K562 (cell line): ENCODE measurements at regions not wholly inside any gene's neighbourhood (a gene's known extent, or its start where the extent isn't known, plus 50 kb on each side); places are given as distances from the start of the nearest gene placed in this dataset.

ENCODE experiments used
- ATAC-seq: fragments of 200-7000 bp; cut with Tn5 transposase; 3 replicates; pipeline ENCODE4 v1.9.1; 2020; ENCODE audit warnings: moderate library complexity
- BruUV-seq: library from RNA; stranded (reverse); fragments of 400-500 nt; replicated peaks from 2 replicates; lab custom pipeline; 2021; lab: Mats Ljungman, UMichigan
- CTCF ChIA-PET: fragments of 300-600 bp; formaldehyde crosslinking; extraction: SDS; loops from one replicate; lab custom pipeline; 2021; ENCODE audit warnings: low intra/inter-chr PET ratio; lab: Yijun Ruan, JAX
- POLR2A ChIA-PET: fragments of 300-600, 350-650 bp; sonication (Branson Sonifier 250); formaldehyde crosslinking; extraction: SDS; loops from one replicate; lab custom pipeline; 2021; ENCODE audit warnings: antibody characterized with exemption, inconsistent platforms; lab: Yijun Ruan, JAX
- DNase-seq, 4 experiments: peaks; one replicate each; pipeline versions ENCODE4 v3.0.0 to v3.0.0-alpha.2; 2011 to 2018; ENCODE audit warnings: low spot score in 3 of 4, mixed read lengths in 3 of 4; ENCODE audit errors: extremely low read depth in 1 of 4
- FAIRE-seq: peaks from 2 replicates; lab custom pipeline; 2011; peaks lifted over from hg19 to GRCh38; lab: Jason Lieb, UNC
- H2AFZ ChIP-seq: 2 replicates; pipeline ENCODE4 v1.6.0; 2011; ENCODE audit warnings: low read depth, low read length, control low read depth, inconsistent platforms
- H3K27ac ChIP-seq: fragments of 200-600 bp; 3 replicates; pipeline ENCODE4 v1.8.0; 2011; ENCODE audit warnings: low read depth, mild to moderate bottlenecking, control low read depth, inconsistent platforms, low read length, moderate library complexity, mixed read lengths; ENCODE audit errors: extremely low read depth
- H3K27me3 ChIP-seq, 2 experiments: fragments of 300-600 bp in 1 of 2; 2 replicates in 1 of 2; 3 replicates in 1 of 2; pipeline versions ENCODE4 v1.6.0 to v1.8.0; 2011; ENCODE audit warnings: inconsistent platforms in 2 of 2, low read length in 2 of 2, mild to moderate bottlenecking in 1 of 2, mixed read lengths in 1 of 2, moderate library complexity in 1 of 2; ENCODE audit not compliant: control insufficient read depth in 2 of 2, insufficient read depth in 2 of 2
- H3K36me3 ChIP-seq: fragments of 300-600 bp; 3 replicates; pipeline ENCODE4 v1.8.0; 2011; ENCODE audit warnings: mild to moderate bottlenecking, low read length, inconsistent platforms; ENCODE audit not compliant: control insufficient read depth, insufficient read depth
- H3K4me1 ChIP-seq, 2 experiments: fragments of 200-600 bp in 1 of 2; replicated peaks in 1 of 2; 2 replicates in 1 of 2; 3 replicates in 1 of 2; pipeline versions ENCODE4 v1.5.1 to v1.8.0; 2011; ENCODE audit warnings: inconsistent platforms in 2 of 2, low read length in 2 of 2, mild to moderate bottlenecking in 1 of 2, mixed read lengths in 1 of 2, moderate library complexity in 1 of 2; ENCODE audit not compliant: control insufficient read depth in 2 of 2, insufficient read depth in 2 of 2
- H3K4me2 ChIP-seq: 2 replicates; pipeline ENCODE4 v1.6.1; 2011; ENCODE audit warnings: low read length, control low read depth, inconsistent platforms, mixed read lengths; ENCODE audit not compliant: insufficient read depth
- H3K4me3 ChIP-seq: fragments of 200-600 bp; sonication (generic), shearing (Covaris generic); 2 replicates; pipeline ENCODE4 v1.5.1; 2016; ENCODE audit warnings: control low read depth, inconsistent platforms
- H3K79me2 ChIP-seq: fragments of 200-600 bp; 3 replicates; pipeline ENCODE4 v1.8.0; 2011; ENCODE audit warnings: low read length, inconsistent platforms; ENCODE audit not compliant: control insufficient read depth, insufficient read depth
- H3K9ac ChIP-seq, 2 experiments: 2 replicates each; pipeline versions ENCODE4 v1.6.0 to v1.6.1; 2011; ENCODE audit warnings: low read depth in 2 of 2, low read length in 2 of 2, control low read depth in 1 of 2, inconsistent platforms in 1 of 2, mild to moderate bottlenecking in 1 of 2, mixed read lengths in 1 of 2; ENCODE audit not compliant: insufficient read depth in 1 of 2
- H3K9me1 ChIP-seq: one replicate; pipeline ENCODE4 v1.6.0; 2011; ENCODE audit warnings: inconsistent platforms, mild to moderate bottlenecking, low read length, moderate library complexity; ENCODE audit not compliant: control insufficient read depth, insufficient read depth
- H3K9me3 ChIP-seq: replicated peaks from 2 replicates; pipeline ENCODE4 v1.5.1; 2011; ENCODE audit warnings: low read depth, low read length, inconsistent platforms; ENCODE audit not compliant: control insufficient read depth, insufficient read depth
- H4K20me1 ChIP-seq: replicated peaks from 2 replicates; pipeline ENCODE4 v1.6.1; 2011; ENCODE audit warnings: low read length, inconsistent platforms, mixed read lengths; ENCODE audit not compliant: control insufficient read depth, insufficient read depth
- RBM17 ChIP-seq: fragments of 200-400 bp; formaldehyde crosslinking; IDR thresholded peaks from 2 replicates; pipeline ENCODE4 v1.6.1; 2017; ENCODE audit warnings: low read depth, mild to moderate bottlenecking, low read length, borderline replicate concordance
- SPI1 ChIP-seq: IDR thresholded peaks from 2 replicates; pipeline ENCODE4 v1.6.1; 2011; ENCODE audit warnings: low read depth, low read length, control low read depth, borderline replicate concordance
- ZKSCAN1 ChIP-seq: fragments of 150-350 bp; IDR thresholded peaks from 2 replicates; pipeline ENCODE4 v1.6.1; 2016; ENCODE audit warnings: low read depth, low read length
- WGBS: fragments of 100-300 bp; shearing (Covaris generic); methylation state at CpG from one replicate; pipeline ENCODE4 v1.1.6; 2016; ENCODE audit warnings: low coverage, mixed read lengths; ENCODE audit not compliant: insufficient coverage; ENCODE audit errors: missing lambda C conversion rate; 5-methylcytosine and 5-hydroxymethylcytosine counted together
- in situ Hi-C: fragments of 300-500 bp; cut with MboI; formaldehyde crosslinking; loops from 4 replicates; pipeline ENCODE4 v1.15.0; 2018; ENCODE audit warnings: inconsistent platforms, mixed read lengths
- intact Hi-C: fragments of 100-400 bp; cut with micrococcal nuclease; formaldehyde crosslinking; loops from 2 replicates; pipeline ENCODE4 v1.14.2; 2022
- TF ChIP-seq, protein P1 (sequence below): fragments of 450-650 bp; IDR thresholded peaks from one replicate; pipeline ENCODE4 v1.6.1; 2018; ENCODE audit warnings: mild to moderate bottlenecking, moderate library complexity; ENCODE audit not compliant: partially characterized antibody

DNA sequence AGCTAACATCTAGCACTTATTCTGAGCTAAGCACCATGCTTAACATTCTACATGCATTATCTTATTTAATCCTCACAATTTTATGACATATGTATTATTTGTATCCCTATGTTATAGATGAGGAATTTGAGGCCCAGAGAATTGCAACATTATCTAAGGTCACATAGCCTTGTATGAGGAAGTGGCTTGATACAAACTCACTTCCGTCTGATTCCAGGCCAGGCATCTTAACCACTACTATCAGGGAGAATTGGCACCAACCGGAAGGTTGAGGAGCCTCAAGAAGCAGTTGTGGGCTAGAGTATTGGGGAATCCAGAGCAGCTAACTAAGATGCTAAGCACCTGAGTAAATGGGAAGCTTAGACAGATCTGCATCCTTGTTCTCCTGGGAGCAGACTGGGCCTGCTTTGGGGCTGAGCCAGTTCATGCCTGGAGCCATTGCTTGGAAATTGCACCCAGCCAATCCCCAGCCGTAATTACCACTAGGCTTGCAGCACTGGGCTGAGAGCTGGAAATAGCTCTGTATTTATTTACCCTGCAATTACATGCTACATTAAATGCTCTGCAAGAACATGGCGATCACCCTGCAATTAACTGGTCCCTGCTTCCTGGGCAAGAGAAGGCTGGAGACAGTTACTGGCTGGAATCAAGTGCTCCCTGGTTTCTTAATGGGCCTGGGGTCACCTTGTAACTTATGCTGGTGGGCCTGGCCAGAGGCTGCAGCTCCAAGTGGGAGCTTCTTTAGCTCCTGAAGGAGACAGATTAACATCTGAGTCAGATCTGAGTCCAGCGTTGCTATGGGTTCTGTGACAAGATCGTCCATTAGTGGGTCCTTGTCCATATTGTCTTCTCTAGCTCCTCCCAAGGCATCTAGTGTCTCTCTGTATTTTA lies 273.1 kb upstream of the CCL2 start:
- H3K79me2 ChIP-seq: no peaks in the 10 kb centered on the region
- no peak overlapping the region for H2AFZ ChIP-seq
- H3K9me3 ChIP-seq: no peaks in the 10 kb centered on the region
- ChIA-PET POLR2A (no interaction called here), CTCF (no interaction called here)
- H3K4me2 ChIP-seq: no peak overlapping the region
- DNase-seq (no peak), FAIRE-seq (no peak), ATAC-seq (no peak)
- H4K20me1 ChIP-seq: no peaks in the 10 kb centered on the region
- no peaks in the 10 kb centered on the region for H3K9me1 ChIP-seq
- 3% methylated on average over 6 of the region's 6 CpGs for WGBS
- H3K27ac ChIP-seq: no peak overlapping the region
- no peak overlapping the region for H3K9ac ChIP-seq
- H3K36me3 ChIP-seq: no peaks in the 10 kb centered on the region
- H3K4me1 ChIP-seq: no peaks in the 10 kb centered on the region; a peak in 1 of 5 replicates
- H3K4me3 ChIP-seq: no peak overlapping the region
- in situ Hi-C loops: no loop called here
- no TSS peak for BruUV-seq
- TF ChIP-seq SPI1 (peak; percentile 79; the same call in 1 of the 2 replicates), RBM17 (no peak)
- intact Hi-C loops: no loop called here
- H3K27me3 ChIP-seq: peaks cover 0 to 12% of the 10 kb centered on the region in 2 experiments; a peak in 2 of 5 replicates

DNA sequence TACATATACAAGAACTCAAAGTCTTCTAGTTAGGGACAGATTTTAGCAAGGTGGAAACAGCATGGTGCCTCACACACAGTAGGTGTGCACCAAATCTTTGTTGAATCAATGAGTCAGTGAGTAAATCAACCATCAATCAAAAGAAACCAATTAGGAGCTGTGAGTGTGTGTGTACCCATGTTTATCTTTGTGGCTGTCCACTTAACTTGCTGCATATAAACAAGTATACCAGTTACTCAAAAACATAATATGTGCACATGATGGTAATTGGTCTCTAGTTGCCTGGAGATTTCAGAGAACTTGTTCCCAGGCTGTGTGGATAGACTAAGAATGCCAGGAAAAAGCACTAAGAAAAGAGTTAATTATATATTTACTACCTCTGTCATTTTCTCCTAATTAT lies 272.2 kb upstream of the CCL2 start:
- CTCF ChIA-PET: no interaction called here
- Histone ChIP-seq H3K9me1 (no peaks in the 10 kb centered on the region), H3K36me3 (no peaks in the 10 kb centered on the region), H3K4me1 (no peaks in the 10 kb centered on the region; a peak in 1 of 5 replicates), H3K27ac (no peak overlapping the region), H4K20me1 (no peaks in the 10 kb centered on the region), H3K4me2 (no peak overlapping the region), H3K9ac (no peak overlapping the region), H3K4me3 (no peak overlapping the region), H3K27me3 (peaks cover 0 to 10% of the 10 kb centered on the region in 2 experiments; a peak in 2 of 5 replicates), H3K9me3 (no peaks in the 10 kb centered on the region), H3K79me2 (no peaks in the 10 kb centered on the region), H2AFZ (no peak overlapping the region)
- TF ChIP-seq ZKSCAN1: 0 out of 2 replicates have a peak, but pooled peaks have one; percentile 35
- TF ChIP-seq, protein P1, sequence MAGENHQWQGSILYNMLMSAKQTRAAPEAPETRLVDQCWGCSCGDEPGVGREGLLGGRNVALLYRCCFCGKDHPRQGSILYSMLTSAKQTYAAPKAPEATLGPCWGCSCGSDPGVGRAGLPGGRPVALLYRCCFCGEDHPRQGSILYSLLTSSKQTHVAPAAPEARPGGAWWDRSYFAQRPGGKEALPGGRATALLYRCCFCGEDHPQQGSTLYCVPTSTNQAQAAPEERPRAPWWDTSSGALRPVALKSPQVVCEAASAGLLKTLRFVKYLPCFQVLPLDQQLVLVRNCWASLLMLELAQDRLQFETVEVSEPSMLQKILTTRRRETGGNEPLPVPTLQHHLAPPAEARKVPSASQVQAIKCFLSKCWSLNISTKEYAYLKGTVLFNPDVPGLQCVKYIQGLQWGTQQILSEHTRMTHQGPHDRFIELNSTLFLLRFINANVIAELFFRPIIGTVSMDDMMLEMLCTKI: no peak
- POLR2A ChIA-PET: interaction anchor here (0.9 kb wide), 1 partner anchor 10 kb away, joined by 3 read pairs; no protein-coding TSS in a partner anchor
- no peak for ATAC-seq
- no TSS peak for BruUV-seq
- no peak for DNase-seq
- in situ Hi-C loops: no loop called here
- FAIRE-seq: no peak
- intact Hi-C loops: no loop called here
